Mesendoderm (in vitro differentiated cells): ENCODE measurements at regions not wholly inside any gene's neighbourhood (a gene's known extent, or its start where the extent isn't known, plus 50 kb on each side); places are given as distances from the start of the nearest gene placed in this dataset.

Source experiments
- DNase-seq: peaks from one replicate; pipeline ENCODE4 v3.0.0; 2013
- H2AK5ac ChIP-seq: 2 replicates; pipeline ENCODE4 v1.6.1; 2013; ENCODE audit warnings: low read length, inconsistent platforms
- H2BK120ac ChIP-seq: 2 replicates; pipeline ENCODE4 v1.6.1; 2013; ENCODE audit warnings: low read depth, mild to moderate bottlenecking, low read length, moderate library complexity, mixed read lengths
- H2BK15ac ChIP-seq: replicated peaks from 2 replicates; pipeline ENCODE4 v1.6.1; 2013; ENCODE audit warnings: low read depth, mild to moderate bottlenecking, moderate library complexity
- H2BK5ac ChIP-seq: 2 replicates; pipeline ENCODE4 v1.6.1; 2013; ENCODE audit warnings: low read length, inconsistent platforms
- H3K18ac ChIP-seq: 2 replicates; pipeline ENCODE4 v1.6.1; 2013; ENCODE audit warnings: mild to moderate bottlenecking, low read length, mixed read lengths
- H3K23ac ChIP-seq: one replicate; pipeline ENCODE4 v1.6.1; 2013; ENCODE audit warnings: low read length
- H3K27ac ChIP-seq: 2 replicates; pipeline ENCODE4 v1.5.1; 2013; ENCODE audit warnings: low read depth, mild to moderate bottlenecking, inconsistent platforms, low read length, moderate library complexity
- H3K27me3 ChIP-seq: 2 replicates; pipeline ENCODE4 v1.6.1; 2013; ENCODE audit warnings: low read length, control low read depth, mild to moderate bottlenecking, inconsistent platforms; ENCODE audit not compliant: insufficient read depth, poor library complexity
- H3K36me3 ChIP-seq: 2 replicates; pipeline ENCODE4 v1.6.1; 2013; ENCODE audit warnings: low read length, inconsistent platforms; ENCODE audit not compliant: control insufficient read depth, insufficient read depth
- H3K4ac ChIP-seq: one replicate; pipeline ENCODE4 v1.6.1; 2013; ENCODE audit warnings: low read depth, mild to moderate bottlenecking, low read length, moderate library complexity
- H3K4me1 ChIP-seq: 2 replicates; pipeline ENCODE4 v1.6.1; 2013; ENCODE audit warnings: low read depth, low read length, inconsistent platforms; ENCODE audit not compliant: control insufficient read depth
- H3K4me2 ChIP-seq: 2 replicates; pipeline ENCODE4 v1.6.1; 2013; ENCODE audit warnings: low read length
- H3K4me3 ChIP-seq: 2 replicates; pipeline ENCODE4 v1.5.1; 2013; ENCODE audit warnings: mild to moderate bottlenecking, low read length
- H3K56ac ChIP-seq: one replicate; pipeline ENCODE4 v1.6.1; 2013; ENCODE audit warnings: low read length
- H3K79me1 ChIP-seq: 2 replicates; pipeline ENCODE4 v1.6.1; 2013; ENCODE audit warnings: low read length, inconsistent platforms
- H3K79me2 ChIP-seq: 2 replicates; pipeline ENCODE4 v1.6.1; 2013; ENCODE audit warnings: mild to moderate bottlenecking, low read length; ENCODE audit not compliant: control insufficient read depth, insufficient read depth
- H3K9ac ChIP-seq: 2 replicates; pipeline ENCODE4 v1.6.1; 2013; ENCODE audit warnings: low read length, inconsistent platforms
- H4K5ac ChIP-seq: one replicate; pipeline ENCODE4 v1.6.1; 2013; ENCODE audit warnings: low read length
- H4K8ac ChIP-seq: one replicate; pipeline ENCODE4 v1.6.1; 2013; ENCODE audit warnings: low read depth, mild to moderate bottlenecking, control low read depth, low read length, moderate library complexity
- WGBS: extraction: QIAGEN DNeasy Blood & Tissue Kit; methylation state at CpG from one replicate; pipeline ENCODE4 v1.1.7; 2013; ENCODE audit warnings: low lambda C conversion rate, missing lambda C conversion rate; ENCODE audit not compliant: insufficient coverage; ENCODE audit errors: extremely low coverage; 5-methylcytosine and 5-hydroxymethylcytosine counted together

DNA sequence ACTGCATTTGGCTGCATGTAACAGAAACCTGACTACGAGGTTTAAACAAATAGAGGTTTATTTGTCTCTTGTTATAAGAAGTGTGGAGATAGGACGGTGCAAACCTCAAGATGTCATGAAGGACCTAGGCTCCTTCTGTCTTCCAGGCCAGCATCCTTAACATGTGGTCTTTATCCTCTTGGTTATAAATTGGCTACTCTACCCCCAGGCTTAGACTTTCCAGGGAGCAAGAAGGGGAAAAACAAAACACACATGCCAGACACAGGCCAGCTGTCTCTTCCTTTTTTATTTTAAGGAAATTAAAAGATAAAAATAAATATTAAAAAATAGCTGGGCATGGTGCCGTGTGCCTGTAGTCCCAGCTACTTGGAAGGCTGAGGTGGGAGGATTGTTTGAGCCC, 51.3 kb upstream of the PRELP start:
- Histone ChIP-seq H3K4ac (no peak overlapping the region), H3K9ac (no peak overlapping the region), H3K18ac (no peak overlapping the region), H2AK5ac (no peak overlapping the region), H2BK5ac (no peak overlapping the region), H3K79me1 (no peaks in the 10 kb centered on the region), H2BK15ac (no peak overlapping the region), H3K36me3 (no peaks in the 10 kb centered on the region), H3K56ac (no peak overlapping the region), H4K8ac (no peak overlapping the region), H3K4me3 (no peak overlapping the region), H3K4me1 (no peaks in the 10 kb centered on the region), H3K4me2 (no peak overlapping the region), H3K27me3 (no peaks in the 10 kb centered on the region), H3K79me2 (no peaks in the 10 kb centered on the region), H3K23ac (no peak overlapping the region), H4K5ac (no peak overlapping the region), H3K27ac (no peak overlapping the region), H2BK120ac (no peak overlapping the region)
- no CpG with 5 or more reads among the region's 3 CpGs for WGBS
- DNase-seq: no peak

DNA sequence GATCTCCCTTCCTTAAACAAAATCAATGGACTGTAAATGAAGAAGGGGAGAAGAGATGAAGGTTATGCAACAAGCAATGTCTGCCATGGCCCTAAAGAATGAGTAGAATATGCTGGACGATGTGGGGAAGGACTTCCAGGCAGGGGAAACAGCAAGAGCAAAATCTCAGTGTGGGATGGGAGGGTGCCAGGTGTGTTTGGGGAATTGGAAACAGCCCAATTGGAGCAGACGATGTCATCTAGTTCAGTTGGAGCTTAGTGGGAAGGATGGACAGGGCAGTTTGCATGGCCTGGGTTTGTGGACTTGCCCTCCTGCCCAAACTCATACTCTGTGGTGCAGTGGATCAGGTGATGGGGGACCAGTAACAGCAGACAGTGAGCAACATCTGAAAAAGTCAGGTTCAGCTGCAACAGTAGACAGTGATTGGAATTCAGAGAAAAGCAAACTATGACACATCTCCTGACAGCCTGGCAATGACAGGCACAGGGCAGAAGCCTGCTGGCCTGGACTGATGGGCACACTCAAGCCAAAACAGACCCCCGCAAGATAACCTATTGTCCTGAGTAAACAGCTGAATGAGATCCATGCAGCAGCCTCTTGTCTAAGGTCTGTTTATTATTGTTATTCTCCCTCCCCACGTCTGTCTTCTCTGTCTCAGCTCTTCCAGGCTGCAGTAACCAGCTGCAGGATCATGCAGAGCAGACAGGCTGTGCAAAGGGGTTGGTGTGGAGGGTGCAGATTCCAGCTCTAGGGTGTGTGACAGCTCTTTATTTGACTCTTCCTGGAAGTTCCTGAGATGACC, 50.5 kb upstream of the PRELP start:
- no peaks in the 10 kb centered on the region for H3K27me3 ChIP-seq
- no peak overlapping the region for H3K4me3 ChIP-seq
- H3K27ac ChIP-seq: no peak overlapping the region
- H2BK15ac ChIP-seq: no peak overlapping the region
- no peak overlapping the region for H2BK120ac ChIP-seq
- H3K9ac ChIP-seq: no peak overlapping the region
- no peaks in the 10 kb centered on the region for H3K79me1 ChIP-seq
- no peak overlapping the region for H4K8ac ChIP-seq
- H2BK5ac ChIP-seq: no peak overlapping the region
- no peaks in the 10 kb centered on the region for H3K36me3 ChIP-seq
- no peaks in the 10 kb centered on the region for H3K4me1 ChIP-seq
- no peak overlapping the region for H3K23ac ChIP-seq
- WGBS: no CpG with 5 or more reads among the region's 4 CpGs
- H3K4me2 ChIP-seq: no peak overlapping the region
- no peak overlapping the region for H4K5ac ChIP-seq
- H3K4ac ChIP-seq: no peak overlapping the region
- no peak for DNase-seq
- no peaks in the 10 kb centered on the region for H3K79me2 ChIP-seq
- H3K56ac ChIP-seq: no peak overlapping the region
- H3K18ac ChIP-seq: no peak overlapping the region
- H2AK5ac ChIP-seq: no peak overlapping the region

DNA sequence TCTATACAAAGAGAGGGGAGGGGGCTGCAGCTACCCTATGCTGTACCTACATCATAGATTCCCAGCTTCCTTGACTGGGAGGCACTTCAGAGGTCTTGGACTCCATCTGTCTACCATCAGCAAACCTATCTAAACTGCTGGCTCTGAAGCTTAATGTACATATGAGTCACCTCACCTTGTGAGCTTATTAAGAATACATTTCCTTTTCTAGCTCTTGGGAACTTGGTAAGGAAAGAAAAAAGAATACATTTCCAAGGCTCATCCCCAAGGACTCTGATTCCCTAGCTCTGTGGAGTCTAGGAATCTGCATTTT, 50.0 kb upstream of the PRELP start:
- Histone ChIP-seq H3K9ac (no peak overlapping the region), H4K5ac (no peak overlapping the region), H2BK15ac (no peak overlapping the region), H3K18ac (no peak overlapping the region), H3K4ac (no peak overlapping the region), H3K27me3 (no peaks in the 10 kb centered on the region), H3K79me2 (no peaks in the 10 kb centered on the region), H2BK120ac (no peak overlapping the region), H3K4me2 (no peak overlapping the region), H3K27ac (no peak overlapping the region), H2BK5ac (no peak overlapping the region), H2AK5ac (no peak overlapping the region), H3K36me3 (no peaks in the 10 kb centered on the region), H3K4me3 (no peak overlapping the region), H3K4me1 (no peaks in the 10 kb centered on the region), H3K23ac (no peak overlapping the region), H3K79me1 (no peaks in the 10 kb centered on the region), H4K8ac (no peak overlapping the region), H3K56ac (no peak overlapping the region)
- DNase-seq: no peak
